Osteocyte (in vitro differentiated cells): ENCODE measurements at regions not wholly inside any gene's neighbourhood (a gene's known extent, or its start where the extent isn't known, plus 50 kb on each side); places are given as distances from the start of the nearest gene placed in this dataset.

Source experiments
- DNase-seq: peaks from one replicate; pipeline ENCODE4 v3.0.0; 2021; ENCODE audit warnings: mixed read lengths; ENCODE audit not compliant: unreplicated experiment; ENCODE audit errors: extremely low spot score
- H3K27ac Mint-ChIP-seq: one replicate; pipeline ENCODE4 v1.8.0; 2021; ENCODE audit warnings: mild to moderate bottlenecking, mixed read lengths; ENCODE audit not compliant: unreplicated experiment
- H3K27me3 Mint-ChIP-seq: one replicate; pipeline ENCODE4 v1.8.0; 2021; ENCODE audit warnings: mixed read lengths; ENCODE audit not compliant: unreplicated experiment
- H3K36me3 Mint-ChIP-seq: one replicate; pipeline ENCODE4 v1.8.0; 2021; ENCODE audit warnings: mixed read lengths; ENCODE audit not compliant: unreplicated experiment
- H3K4me1 Mint-ChIP-seq: one replicate; pipeline ENCODE4 v1.8.0; 2021; ENCODE audit warnings: mixed read lengths; ENCODE audit not compliant: unreplicated experiment
- H3K4me3 Mint-ChIP-seq: one replicate; pipeline ENCODE4 v1.8.0; 2021; ENCODE audit warnings: mild to moderate bottlenecking, moderate library complexity, mixed read lengths; ENCODE audit not compliant: unreplicated experiment
- H3K9me3 Mint-ChIP-seq: one replicate; pipeline ENCODE4 v1.8.0; 2021; ENCODE audit warnings: mixed read lengths; ENCODE audit not compliant: unreplicated experiment
- TF ChIP-seq, protein P1 (sequence below): fragments of 200-600 bp; sonication (generic); IDR thresholded peaks from 2 replicates; pipeline ENCODE4 v1.5.0; 2021; ENCODE audit warnings: antibody characterized with exemption, mild to moderate bottlenecking, moderate library complexity

DNA sequence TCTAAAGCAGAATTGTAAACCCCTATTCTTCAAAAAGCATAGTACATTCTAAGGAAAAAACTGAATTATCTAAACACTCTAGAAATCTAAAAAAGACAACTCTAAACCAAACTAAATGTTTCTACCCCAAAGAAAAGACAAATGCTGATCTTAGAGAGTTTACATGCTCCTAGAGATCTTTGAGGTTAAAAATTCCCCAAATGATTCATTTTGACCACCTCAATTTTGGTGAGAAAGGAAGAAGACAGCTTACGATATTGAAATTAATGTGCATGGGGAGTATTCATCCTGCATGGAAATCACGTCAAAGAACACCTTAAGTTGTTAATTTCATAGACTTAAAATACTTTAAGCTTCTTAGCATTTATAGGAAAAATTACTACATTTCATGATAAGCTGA, 377.8 kb upstream of the RUNX1 start:
- DNase-seq = no peak
- H3K4me3 Mint-ChIP-seq = no peak overlapping the region
- no peak overlapping the region for H3K27ac Mint-ChIP-seq
- no peaks in the 10 kb centered on the region for H3K36me3 Mint-ChIP-seq
- TF ChIP-seq, protein P1, sequence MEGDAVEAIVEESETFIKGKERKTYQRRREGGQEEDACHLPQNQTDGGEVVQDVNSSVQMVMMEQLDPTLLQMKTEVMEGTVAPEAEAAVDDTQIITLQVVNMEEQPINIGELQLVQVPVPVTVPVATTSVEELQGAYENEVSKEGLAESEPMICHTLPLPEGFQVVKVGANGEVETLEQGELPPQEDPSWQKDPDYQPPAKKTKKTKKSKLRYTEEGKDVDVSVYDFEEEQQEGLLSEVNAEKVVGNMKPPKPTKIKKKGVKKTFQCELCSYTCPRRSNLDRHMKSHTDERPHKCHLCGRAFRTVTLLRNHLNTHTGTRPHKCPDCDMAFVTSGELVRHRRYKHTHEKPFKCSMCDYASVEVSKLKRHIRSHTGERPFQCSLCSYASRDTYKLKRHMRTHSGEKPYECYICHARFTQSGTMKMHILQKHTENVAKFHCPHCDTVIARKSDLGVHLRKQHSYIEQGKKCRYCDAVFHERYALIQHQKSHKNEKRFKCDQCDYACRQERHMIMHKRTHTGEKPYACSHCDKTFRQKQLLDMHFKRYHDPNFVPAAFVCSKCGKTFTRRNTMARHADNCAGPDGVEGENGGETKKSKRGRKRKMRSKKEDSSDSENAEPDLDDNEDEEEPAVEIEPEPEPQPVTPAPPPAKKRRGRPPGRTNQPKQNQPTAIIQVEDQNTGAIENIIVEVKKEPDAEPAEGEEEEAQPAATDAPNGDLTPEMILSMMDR = no peak
- H3K27me3 Mint-ChIP-seq = peaks cover 5% of the 10 kb centered on the region
- peaks cover 14% of the 10 kb centered on the region for H3K9me3 Mint-ChIP-seq
- peaks cover 13% of the 10 kb centered on the region for H3K4me1 Mint-ChIP-seq

DNA sequence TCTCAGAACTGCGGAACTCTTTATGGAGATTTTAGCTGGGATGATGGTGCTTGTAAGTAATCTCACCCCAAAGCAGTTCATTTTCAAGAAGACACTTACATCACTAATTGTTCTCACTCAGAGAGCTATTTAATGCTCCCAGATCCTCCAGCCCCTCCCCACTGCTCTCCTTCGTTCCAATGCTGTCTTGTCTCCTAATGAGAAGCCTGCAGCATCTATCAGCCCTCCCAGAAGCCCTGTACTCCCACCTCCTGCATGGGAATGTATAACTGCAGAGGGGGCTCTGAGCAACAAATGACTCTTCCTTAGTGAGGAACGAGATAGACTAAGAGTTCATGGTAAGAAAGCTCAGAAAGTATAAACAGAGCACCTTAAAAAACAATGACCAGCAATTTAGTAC, 377.4 kb upstream of the RUNX1 start:
- H3K27ac Mint-ChIP-seq = no peak overlapping the region
- TF ChIP-seq, protein P1 = no peak

DNA sequence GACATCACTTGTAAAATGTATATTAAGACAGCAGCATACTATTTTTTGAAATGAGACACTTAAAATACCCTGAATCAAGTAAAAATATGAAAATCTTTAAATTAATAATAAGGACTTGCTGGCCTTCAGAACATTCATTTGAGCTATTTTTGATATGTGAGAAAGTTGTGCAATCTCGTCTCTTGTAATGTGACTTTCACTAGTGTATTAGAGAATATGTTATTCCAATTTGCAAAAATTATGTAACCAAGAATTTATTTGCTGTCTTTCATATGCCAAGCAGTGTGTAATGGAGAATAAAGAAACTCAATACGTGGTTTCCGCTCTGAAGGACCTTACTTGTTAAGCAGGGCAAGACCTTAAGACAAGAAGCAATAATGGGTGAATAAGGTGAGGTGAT, 375.0 kb upstream of the RUNX1 start:
- H3K9me3 Mint-ChIP-seq = peaks cover 17% of the 10 kb centered on the region
- peaks cover 13% of the 10 kb centered on the region for H3K4me1 Mint-ChIP-seq
- H3K4me3 Mint-ChIP-seq = no peak overlapping the region
- H3K27ac Mint-ChIP-seq = no peak overlapping the region
- H3K27me3 Mint-ChIP-seq = peaks cover 5% of the 10 kb centered on the region
- peaks cover 2% of the 10 kb centered on the region for H3K36me3 Mint-ChIP-seq
- DNase-seq = no peak
- TF ChIP-seq, protein P1 = no peak

More for the DNA sequence above, 377.4 kb upstream of the RUNX1 start:
- H3K36me3 Mint-ChIP-seq = no peaks in the 10 kb centered on the region
- peaks cover 14% of the 10 kb centered on the region for H3K9me3 Mint-ChIP-seq
- no peak overlapping the region for H3K4me3 Mint-ChIP-seq
- H3K4me1 Mint-ChIP-seq = peaks cover 13% of the 10 kb centered on the region
- H3K27me3 Mint-ChIP-seq = peaks cover 5% of the 10 kb centered on the region
- DNase-seq = no peak

DNA sequence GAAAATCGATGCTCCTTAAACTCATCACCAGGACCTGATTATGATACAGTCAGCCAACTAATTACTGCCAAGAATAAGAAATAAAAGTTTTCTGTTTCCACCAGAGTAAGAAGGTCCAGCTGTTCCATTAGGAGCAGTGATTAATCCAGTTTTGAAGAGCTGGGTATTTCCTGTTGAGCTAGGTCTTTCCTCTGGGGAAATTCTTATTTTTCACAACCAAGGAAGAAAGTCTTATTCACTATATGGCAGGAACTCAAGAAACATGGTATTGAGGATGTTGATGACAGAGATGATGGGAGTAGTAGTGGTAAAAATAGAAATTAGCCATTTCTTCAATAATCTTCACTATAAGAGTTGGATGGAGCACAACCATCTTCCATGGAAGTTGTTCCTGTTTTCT, 374.6 kb upstream of the RUNX1 start:
- H3K4me3 Mint-ChIP-seq = no peak overlapping the region
- peaks cover 5% of the 10 kb centered on the region for H3K27me3 Mint-ChIP-seq
- H3K27ac Mint-ChIP-seq = no peak overlapping the region
- H3K4me1 Mint-ChIP-seq = peaks cover 8% of the 10 kb centered on the region
- peaks cover 17% of the 10 kb centered on the region for H3K9me3 Mint-ChIP-seq
- no peak for DNase-seq
- TF ChIP-seq, protein P1 = no peak
- H3K36me3 Mint-ChIP-seq = peaks cover 2% of the 10 kb centered on the region

DNA sequence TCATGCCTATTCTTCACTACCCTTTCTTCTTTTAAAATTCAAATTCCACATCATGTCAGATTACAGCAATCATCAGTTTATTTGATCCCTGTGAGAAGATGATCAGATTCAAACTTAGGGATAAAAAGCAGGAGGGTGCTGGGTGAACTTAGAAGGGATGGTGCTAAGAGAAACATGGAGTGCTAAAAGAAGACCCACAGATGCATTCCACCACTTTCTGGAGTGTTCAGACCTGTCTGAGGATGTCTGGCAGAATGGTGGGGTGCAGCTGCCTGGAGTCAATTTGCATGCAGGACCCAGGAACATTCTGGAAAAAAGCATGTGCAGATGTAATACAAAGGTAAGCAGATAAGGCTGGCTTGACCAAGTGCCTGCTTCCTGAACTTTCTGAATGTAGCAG, 372.9 kb upstream of the RUNX1 start:
- Mint-ChIP-seq H3K27ac (no peak overlapping the region), H3K9me3 (peaks cover 17% of the 10 kb centered on the region), H3K4me3 (no peak overlapping the region), H3K36me3 (peaks cover 2% of the 10 kb centered on the region), H3K27me3 (peaks cover 5% of the 10 kb centered on the region), H3K4me1 (no peaks in the 10 kb centered on the region)
- TF ChIP-seq, protein P1 = no peak
- DNase-seq = no peak
